Ovary (tissue), 7 donors: ENCODE measurements at regions not wholly inside any gene's neighbourhood (a gene's known extent, or its start where the extent isn't known, plus 50 kb on each side); places are given as distances from the start of the nearest gene placed in this dataset.

Source experiments
- DNase-seq, 5 donors: peaks; one replicate each; pipeline ENCODE4 v3.0.0-alpha.2; 2019 to 2020
- H3K27ac ChIP-seq, 2 donors: fragments of 200-600 bp; one replicate each; pipeline versions ENCODE4 v1.5.1 to v1.8.0; 2019 to 2022
- H3K27me3 ChIP-seq: fragments of 200-600 bp; one replicate; pipeline ENCODE4 v1.8.0; 2022
- H3K36me3 ChIP-seq: fragments of 200-600 bp; sonication (generic); one replicate; pipeline ENCODE4 v1.5.1; 2019
- H3K4me1 ChIP-seq: one replicate; pipeline ENCODE4 v1.8.1; 2013; ENCODE audit warnings: mild to moderate bottlenecking, moderate library complexity; ENCODE audit not compliant: insufficient read depth
- H3K4me3 ChIP-seq: fragments of 200-600 bp; sonication (generic); one replicate; pipeline ENCODE4 v1.5.1; 2017
- H3K9me3 ChIP-seq, 2 donors: fragments of 200-600 bp in 1 of 2; sonication (generic) in 1 of 2; one replicate each; pipeline versions ENCODE4 v1.5.1 to v1.8.1; 2013 to 2019; ENCODE audit warnings: mild to moderate bottlenecking in 1 of 2, moderate library complexity in 1 of 2
- EP300 ChIP-seq: sonication (generic); formaldehyde crosslinking; IDR thresholded peaks from one replicate; pipeline ENCODE4 v1.6.1; 2017; ENCODE audit warnings: antibody characterized with exemption
- POLR2A ChIP-seq: fragments of 450-650 bp; IDR thresholded peaks from one replicate; pipeline ENCODE4 v1.6.1; 2017; ENCODE audit warnings: antibody characterized with exemption, mild to moderate bottlenecking, moderate library complexity
- WGBS, 3 donors: extraction: QIAGEN DNeasy Blood & Tissue Kit in 1 of 3; methylation state at CpG; one replicate each; pipeline versions ENCODE4 v1.1.5 to v1.1.7; 2013 to 2017; 5-methylcytosine and 5-hydroxymethylcytosine counted together
- intact Hi-C, 4 donors: fragments of 100-400 bp; cut with DNase I; formaldehyde crosslinking; loops; one replicate each; pipeline versions ENCODE4 v1.11.0 to v1.15.1; 2022 to 2023
- TF ChIP-seq, protein P1 (sequence below), 3 donors: fragments of 450-650 bp in 2 of 3; fragments of 200-600 bp in 1 of 3; IDR thresholded peaks; one replicate each; pipeline versions ENCODE4 v1.5.1 to v1.8.0; 2016 to 2022; ENCODE audit warnings: antibody characterized with exemption in 3 of 3, mild to moderate bottlenecking in 1 of 3
- donor health status: DM: no; HTN: no; CAD: no; lungs with moderate emphysema.
- donor health status: DM: no; HTN: no; CAD: no.
- donor health status: Bipolar disorder and iron deficiency.
- donor health status: DM: no; HTN: no; CAD: no.
- donor health status: DM: yes; HTN: yes; CAD: no.

- Histone ChIP-seq H3K4me3 (no peak overlapping the region), H3K27ac (no peak overlapping the region), H3K36me3 (no peaks in the 10 kb centered on the region), H3K27me3 (no peaks in the 10 kb centered on the region), H3K9me3 (no peaks in the 10 kb centered on the region), H3K4me1 (peaks cover 10% of the 10 kb centered on the region)
- TF ChIP-seq, protein P1, sequence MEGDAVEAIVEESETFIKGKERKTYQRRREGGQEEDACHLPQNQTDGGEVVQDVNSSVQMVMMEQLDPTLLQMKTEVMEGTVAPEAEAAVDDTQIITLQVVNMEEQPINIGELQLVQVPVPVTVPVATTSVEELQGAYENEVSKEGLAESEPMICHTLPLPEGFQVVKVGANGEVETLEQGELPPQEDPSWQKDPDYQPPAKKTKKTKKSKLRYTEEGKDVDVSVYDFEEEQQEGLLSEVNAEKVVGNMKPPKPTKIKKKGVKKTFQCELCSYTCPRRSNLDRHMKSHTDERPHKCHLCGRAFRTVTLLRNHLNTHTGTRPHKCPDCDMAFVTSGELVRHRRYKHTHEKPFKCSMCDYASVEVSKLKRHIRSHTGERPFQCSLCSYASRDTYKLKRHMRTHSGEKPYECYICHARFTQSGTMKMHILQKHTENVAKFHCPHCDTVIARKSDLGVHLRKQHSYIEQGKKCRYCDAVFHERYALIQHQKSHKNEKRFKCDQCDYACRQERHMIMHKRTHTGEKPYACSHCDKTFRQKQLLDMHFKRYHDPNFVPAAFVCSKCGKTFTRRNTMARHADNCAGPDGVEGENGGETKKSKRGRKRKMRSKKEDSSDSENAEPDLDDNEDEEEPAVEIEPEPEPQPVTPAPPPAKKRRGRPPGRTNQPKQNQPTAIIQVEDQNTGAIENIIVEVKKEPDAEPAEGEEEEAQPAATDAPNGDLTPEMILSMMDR (IDR thresholded peaks at IDR 0.05): no peak
- no peak for TF ChIP-seq EP300
- no peak for TF ChIP-seq POLR2A
- no peak for DNase-seq
- 51 to 57% (median 55%) methylated on average over 5 of the region's 5 CpGs for WGBS, 3 donors
- intact Hi-C loops: no loop called here
These were observed 543.9 kb downstream of the AJAP1 start for GRCh38 chr1:5198328-5198727.

- TF ChIP-seq POLR2A (no peak), EP300 (no peak)
- TF ChIP-seq, protein P1 (IDR thresholded peaks at IDR 0.05): no peak
- no peak overlapping the region for H3K27ac ChIP-seq
- H3K9me3 ChIP-seq: no peaks in the 10 kb centered on the region
- no peak overlapping the region for H3K4me3 ChIP-seq
- 46 to 65% (median 58%) methylated on average over 6 of the region's 6 CpGs for WGBS, 3 donors
- H3K36me3 ChIP-seq: no peaks in the 10 kb centered on the region
- H3K27me3 ChIP-seq: no peaks in the 10 kb centered on the region
- DNase-seq: no peak
- H3K4me1 ChIP-seq: peaks cover 10% of the 10 kb centered on the region
- intact Hi-C loops: no loop called here
These were observed 537.1 kb downstream of the AJAP1 start for GRCh38 chr1:5191470-5191869.

DNA sequence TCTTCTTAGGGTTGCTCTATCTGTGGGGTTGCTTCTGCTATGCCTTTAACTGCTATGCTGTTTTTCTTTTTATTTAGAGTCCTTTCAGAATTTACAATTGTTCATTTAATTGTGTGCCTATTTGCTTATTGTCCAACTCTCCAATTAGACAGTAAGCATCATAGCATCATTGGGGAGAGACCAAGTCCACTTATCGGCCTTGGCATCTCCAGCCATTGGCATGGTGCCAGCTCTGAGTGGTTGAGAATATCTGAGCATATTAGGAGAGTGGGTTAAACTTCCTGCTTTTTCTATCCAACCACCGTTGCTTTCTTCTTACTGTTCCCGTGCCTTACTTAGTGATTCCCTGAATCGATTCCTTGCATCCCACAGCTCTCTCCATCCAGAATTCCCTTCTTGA lies 535.0 kb downstream of the AJAP1 start:
- H3K27ac ChIP-seq: no peak overlapping the region
- no peaks in the 10 kb centered on the region for H3K9me3 ChIP-seq
- TF ChIP-seq EP300 (no peak), POLR2A (no peak)
- TF ChIP-seq, protein P1 (IDR thresholded peaks at IDR 0.05): no peak
- intact Hi-C loops: no loop called here
- H3K36me3 ChIP-seq: no peaks in the 10 kb centered on the region
- WGBS, 3 donors: 65 to 81% (median 67%) methylated on average over 4 of the region's 4 CpGs
- H3K4me1 ChIP-seq: peaks cover 6% of the 10 kb centered on the region
- no peak overlapping the region for H3K4me3 ChIP-seq
- no peaks in the 10 kb centered on the region for H3K27me3 ChIP-seq
- DNase-seq: no peak

DNA sequence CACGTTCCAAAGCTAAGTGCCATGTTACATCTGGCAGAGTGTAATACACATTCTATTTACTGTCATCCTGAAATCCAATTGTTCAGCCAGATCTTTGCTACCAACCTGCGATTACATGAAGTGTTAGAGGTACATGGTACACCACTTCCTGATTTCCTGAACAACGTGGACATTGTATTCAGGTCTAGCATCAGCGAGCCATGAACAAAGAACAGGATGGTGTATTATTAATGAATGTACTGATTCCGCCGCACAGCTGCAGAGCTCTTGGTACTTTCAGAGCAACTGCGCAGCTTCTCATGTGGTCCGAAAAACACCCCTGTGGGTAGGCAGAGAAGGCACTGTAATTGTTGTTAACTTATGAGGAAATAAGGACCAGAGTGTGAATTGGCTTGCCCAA lies 511.4 kb downstream of the AJAP1 start:
- H3K4me3 ChIP-seq: no peak overlapping the region
- no peaks in the 10 kb centered on the region for H3K27me3 ChIP-seq
- intact Hi-C loops: no loop called here
- H3K9me3 ChIP-seq: no peaks in the 10 kb centered on the region
- no peak overlapping the region for H3K27ac ChIP-seq
- H3K4me1 ChIP-seq: no peaks in the 10 kb centered on the region
- TF ChIP-seq POLR2A (no peak), EP300 (no peak)
- TF ChIP-seq, protein P1 (IDR thresholded peaks at IDR 0.05): no peak
- no peak for DNase-seq
- no peaks in the 10 kb centered on the region for H3K36me3 ChIP-seq
- 68 to 81% (median 78%) methylated on average over 8 of the region's 8 CpGs for WGBS, 3 donors

DNA sequence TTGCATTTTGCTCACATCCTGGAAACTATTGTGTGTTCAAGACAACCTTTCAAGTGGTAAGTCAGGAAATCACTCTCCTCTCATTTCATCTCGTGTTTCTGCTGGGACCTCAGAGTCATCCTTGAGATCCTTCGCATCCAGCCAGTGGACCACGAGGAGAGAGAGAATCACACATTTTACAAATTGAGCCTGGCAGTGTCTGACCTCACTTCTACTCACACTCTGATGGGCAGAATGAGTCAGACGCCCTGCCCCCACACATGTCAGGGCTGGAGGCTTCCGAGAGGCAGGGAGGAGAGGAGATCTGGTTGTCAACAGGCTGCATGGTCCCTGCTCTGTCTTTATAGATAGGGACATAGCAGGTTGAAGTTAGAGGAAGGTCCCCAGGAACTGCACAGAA lies 509.7 kb downstream of the AJAP1 start:
- no peaks in the 10 kb centered on the region for H3K9me3 ChIP-seq
- TF ChIP-seq, protein P1 (IDR thresholded peaks at IDR 0.05): no peak
- intact Hi-C loops: no loop called here
- H3K27ac ChIP-seq: no peak overlapping the region
- no peaks in the 10 kb centered on the region for H3K36me3 ChIP-seq
- H3K27me3 ChIP-seq: no peaks in the 10 kb centered on the region
- 60 to 79% (median 70%) methylated on average over 5 of the region's 5 CpGs for WGBS, 3 donors
- DNase-seq: no peak
- no peaks in the 10 kb centered on the region for H3K4me1 ChIP-seq
- H3K4me3 ChIP-seq: no peak overlapping the region
